WTC11 (cell line): ENCODE measurements at regions not wholly inside any gene's neighbourhood (a gene's known extent, or its start where the extent isn't known, plus 50 kb on each side); places are given as distances from the start of the nearest gene placed in this dataset.
A peak's percentile ranks its signal among the peaks of the same experiment; 100 is the strongest.

Source experiments
- ATAC-seq: fragments of 200-7000 bp; cut with Tn5 transposase; 2 replicates; pipeline ENCODE4 v1.10.0; 2021; ENCODE audit warnings: mild to moderate bottlenecking, moderate library complexity
- CTCF ChIA-PET: fragments of 300-600 bp; sonication (Branson Sonifier 250); formaldehyde crosslinking; loops from one replicate; lab custom pipeline; 2021; ENCODE audit warnings: antibody characterized with exemption; lab: Charles Lee
- POLR2A ChIA-PET: fragments of 350-600 bp; sonication (Branson Sonifier 250); formaldehyde crosslinking; loops from one replicate; lab custom pipeline; 2021; ENCODE audit warnings: antibody characterized with exemption; lab: Charles Lee
- DNase-seq: peaks from one replicate; pipeline ENCODE4 v3.0.0; 2021; ENCODE audit warnings: low spot score
- H3K27ac Mint-ChIP-seq: 2 replicates; pipeline ENCODE4 v1.8.0; 2021; ENCODE audit warnings: mixed read lengths
- H3K27me3 Mint-ChIP-seq: 2 replicates; pipeline ENCODE4 v1.8.0; 2021; ENCODE audit warnings: low read depth, mild to moderate bottlenecking, moderate library complexity, mixed read lengths
- H3K36me3 Mint-ChIP-seq: 2 replicates; pipeline ENCODE4 v1.8.0; 2021; ENCODE audit warnings: mixed read lengths
- H3K4me1 Mint-ChIP-seq: 2 replicates; pipeline ENCODE4 v1.8.0; 2022; ENCODE audit warnings: mixed read lengths
- H3K4me3 Mint-ChIP-seq: 2 replicates; pipeline ENCODE4 v1.8.0; 2021; ENCODE audit warnings: mild to moderate bottlenecking, moderate library complexity, mixed read lengths
- H3K9me3 Mint-ChIP-seq: 2 replicates; pipeline ENCODE4 v1.8.0; 2021; ENCODE audit warnings: mixed read lengths
- ARID4B ChIP-seq: sonication (generic); formaldehyde crosslinking; IDR thresholded peaks from 2 replicates; pipeline ENCODE4 v1.8.0; 2023; ENCODE audit warnings: missing genetic modification reagents, mild to moderate bottlenecking, borderline replicate concordance
- CBFB ChIP-seq: sonication (generic); formaldehyde crosslinking; IDR thresholded peaks from 2 replicates; pipeline ENCODE4 v1.8.1; 2022; ENCODE audit warnings: mild to moderate bottlenecking, low read depth, missing genetic modification reagents
- ESRRA ChIP-seq: sonication (generic); formaldehyde crosslinking; IDR thresholded peaks from 2 replicates; pipeline ENCODE4 v1.8.1; 2022; ENCODE audit warnings: mild to moderate bottlenecking, missing genetic modification reagents, borderline replicate concordance
- ETV6 ChIP-seq: sonication (generic); formaldehyde crosslinking; IDR thresholded peaks from 2 replicates; pipeline ENCODE4 v1.8.1; 2022; ENCODE audit warnings: mild to moderate bottlenecking, missing genetic modification reagents
- FOXP4 ChIP-seq: sonication (generic); formaldehyde crosslinking; IDR thresholded peaks from 2 replicates; pipeline ENCODE4 v1.8.0; 2022; ENCODE audit warnings: mild to moderate bottlenecking, missing genetic modification reagents
- KAT7 ChIP-seq: sonication (generic); formaldehyde crosslinking; IDR thresholded peaks from 2 replicates; pipeline ENCODE4 v1.8.1; 2023; ENCODE audit warnings: missing genetic modification reagents, mild to moderate bottlenecking, borderline replicate concordance
- NFE2L1 ChIP-seq: sonication (generic); formaldehyde crosslinking; IDR thresholded peaks from 2 replicates; pipeline ENCODE4 v1.8.1; 2023; ENCODE audit warnings: missing genetic modification reagents
- NR3C1 ChIP-seq: sonication (generic); formaldehyde crosslinking; conservative IDR thresholded peaks from 2 replicates; pipeline ENCODE4 v1.8.1; 2023; ENCODE audit warnings: low read depth, mild to moderate bottlenecking, missing genetic modification reagents
- PRDM15 ChIP-seq: sonication (generic); formaldehyde crosslinking; IDR thresholded peaks from 2 replicates; pipeline ENCODE4 v1.8.0; 2022; ENCODE audit warnings: missing genetic modification reagents
- PREB ChIP-seq: sonication (generic); formaldehyde crosslinking; IDR thresholded peaks from 2 replicates; pipeline ENCODE4 v1.8.1; 2022; ENCODE audit warnings: mild to moderate bottlenecking, missing genetic modification reagents, moderate library complexity, borderline replicate concordance
- SMAD4 ChIP-seq: sonication (generic); formaldehyde crosslinking; IDR thresholded peaks from 2 replicates; pipeline ENCODE4 v1.8.0; 2022; ENCODE audit warnings: mild to moderate bottlenecking, missing genetic modification reagents
- SP1 ChIP-seq: sonication (generic); formaldehyde crosslinking; conservative IDR thresholded peaks from 2 replicates; pipeline ENCODE4 v1.8.1; 2022; ENCODE audit warnings: missing genetic modification reagents
- ZNF121 ChIP-seq: sonication (generic); formaldehyde crosslinking; IDR thresholded peaks from 2 replicates; pipeline ENCODE4 v1.8.0; 2023; ENCODE audit warnings: missing genetic modification reagents
- ZNF671 ChIP-seq: fragments of 250-450 bp; sonication (Bioruptor Pico); IDR thresholded peaks from 2 replicates; pipeline ENCODE4 v1.8.0; 2021; ENCODE audit warnings: mild to moderate bottlenecking

- ATAC-seq (peak; percentile 91), DNase-seq (peak; percentile 23)
- Mint-ChIP-seq H3K27me3 (no peaks in the 10 kb centered on the region), H3K9me3 (no peaks in the 10 kb centered on the region), H3K27ac (no peak overlapping the region), H3K4me3 (no peak overlapping the region), H3K4me1 (peaks cover 22% of the 10 kb centered on the region), H3K36me3 (no peaks in the 10 kb centered on the region)
- CTCF ChIA-PET, result interaction anchor here (1.2 kb wide), 1 partner anchor 157 kb away, joined by 3 read pairs; no protein-coding TSS in a partner anchor
- TF ChIP-seq ZNF671 (CRISPR knock-in tag) (no peak), NFE2L1 (CRISPR knock-in tag) (peak; percentile 83)
- POLR2A ChIA-PET, result no interaction called here
These were observed 109.3 kb upstream of the IFNE start for GRCh38 chr9:21591221-21592062.

- H3K4me1 Mint-ChIP-seq, result peaks cover 22% of the 10 kb centered on the region
- H3K36me3 Mint-ChIP-seq, result no peaks in the 10 kb centered on the region
- TF ChIP-seq SMAD4, result no peak
- no peak for TF ChIP-seq ETV6 (CRISPR knock-in tag)
- TF ChIP-seq ARID4B, result no peak
- TF ChIP-seq PRDM15 (CRISPR knock-in tag), result no peak
- no peak for TF ChIP-seq ESRRA (CRISPR knock-in tag)
- TF ChIP-seq KAT7 (CRISPR knock-in tag), result no peak
- TF ChIP-seq PREB (CRISPR knock-in tag), result no peak
- no peak for TF ChIP-seq CBFB
- no peak for TF ChIP-seq ZNF121
- 0 out of 2 replicates have a peak overlapping the region, but pooled peaks have one; percentile 64 for H3K27ac Mint-ChIP-seq
- DNase-seq (no peak), ATAC-seq (peak; percentile 33)
- ChIA-PET CTCF (interaction anchor here (1.2 kb wide), 1 partner anchor 157 kb away, joined by 3 read pairs; no protein-coding TSS in a partner anchor), POLR2A (no interaction called here)
- H3K27me3 Mint-ChIP-seq, result no peaks in the 10 kb centered on the region
- no peak overlapping the region for H3K4me3 Mint-ChIP-seq
- no peaks in the 10 kb centered on the region for H3K9me3 Mint-ChIP-seq
These were observed 109.9 kb upstream of the IFNE start for GRCh38 chr9:21592063-21592338.

- Mint-ChIP-seq H3K4me1 (peaks cover 10% of the 10 kb centered on the region), H3K27ac (no peak overlapping the region), H3K27me3 (0 out of 2 replicates have a peak, but pooled peaks cover 2% of the 10 kb centered on the region), H3K9me3 (no peaks in the 10 kb centered on the region), H3K4me3 (no peak overlapping the region), H3K36me3 (no peaks in the 10 kb centered on the region)
- ChIA-PET CTCF (no interaction called here), POLR2A (no interaction called here)
- TF ChIP-seq SP1 (CRISPR knock-in tag) (no peak), FOXP4 (no peak), NR3C1 (CRISPR knock-in tag) (no peak), ARID4B (no peak)
- no peak for ATAC-seq
- no peak for DNase-seq
These were observed 115.2 kb upstream of the IFNE start for GRCh38 chr9:21597284-21597683.
